K562 (cell line): ENCODE measurements at regions not wholly inside any gene's neighbourhood (a gene's known extent, or its start where the extent isn't known, plus 50 kb on each side); places are given as distances from the start of the nearest gene placed in this dataset.

Experiments used
- POLR2A ChIP-seq: fragments of 450-650 bp; conservative IDR thresholded peaks from 2 replicates; pipeline ENCODE4 v1.6.1; 2016
- RERE ChIP-seq: sonication (generic); formaldehyde crosslinking; IDR thresholded peaks from 2 replicates; pipeline ENCODE4 v1.8.0; 2023; ENCODE audit warnings: missing genetic modification reagents, mild to moderate bottlenecking, borderline replicate concordance

GRCh38 chr16:85364323-85365040 lies 248.6 kb upstream of the GSE1 start:
- no peak for TF ChIP-seq RERE (CRISPR knock-in tag)
- no peak for TF ChIP-seq POLR2A
